Fibroblast of the aortic adventitia (primary cell): ENCODE measurements at regions not wholly inside any gene's neighbourhood (a gene's known extent, or its start where the extent isn't known, plus 50 kb on each side); places are given as distances from the start of the nearest gene placed in this dataset. TPM values are rescaled to one million over a fixed set of nuclear protein-coding genes. Genes with fewer than 3 reads are reported as not detected.

ENCODE experiments used
- DNase-seq: peaks from one replicate; pipeline ENCODE4 v3.0.0-alpha.2; 2010; ENCODE audit warnings: low read depth
- H3K4me3 ChIP-seq: 2 replicates; pipeline ENCODE4 v1.5.1; 2011; ENCODE audit warnings: low read depth, mild to moderate bottlenecking, control low read depth, low read length, moderate library complexity
- small RNA-seq: library from RNA; depleted of rRNA; stranded (forward); fragments of <200 nt; gene quantifications from one replicate; pipeline ENCODE3, GENCODE V24; 2012
- TF ChIP-seq, protein P1 (sequence below): IDR thresholded peaks from 2 replicates; pipeline ENCODE4 v1.5.1; 2011; ENCODE audit warnings: mild to moderate bottlenecking, low read length, control low read depth, inconsistent platforms; ENCODE audit not compliant: insufficient read depth

GRCh38 chr13:71935166-71935840 is 68.3 kb upstream of the DACH1 start:
- H3K4me3 ChIP-seq, result no peak overlapping the region
- DNase-seq, result no peak
- TF ChIP-seq, protein P1, sequence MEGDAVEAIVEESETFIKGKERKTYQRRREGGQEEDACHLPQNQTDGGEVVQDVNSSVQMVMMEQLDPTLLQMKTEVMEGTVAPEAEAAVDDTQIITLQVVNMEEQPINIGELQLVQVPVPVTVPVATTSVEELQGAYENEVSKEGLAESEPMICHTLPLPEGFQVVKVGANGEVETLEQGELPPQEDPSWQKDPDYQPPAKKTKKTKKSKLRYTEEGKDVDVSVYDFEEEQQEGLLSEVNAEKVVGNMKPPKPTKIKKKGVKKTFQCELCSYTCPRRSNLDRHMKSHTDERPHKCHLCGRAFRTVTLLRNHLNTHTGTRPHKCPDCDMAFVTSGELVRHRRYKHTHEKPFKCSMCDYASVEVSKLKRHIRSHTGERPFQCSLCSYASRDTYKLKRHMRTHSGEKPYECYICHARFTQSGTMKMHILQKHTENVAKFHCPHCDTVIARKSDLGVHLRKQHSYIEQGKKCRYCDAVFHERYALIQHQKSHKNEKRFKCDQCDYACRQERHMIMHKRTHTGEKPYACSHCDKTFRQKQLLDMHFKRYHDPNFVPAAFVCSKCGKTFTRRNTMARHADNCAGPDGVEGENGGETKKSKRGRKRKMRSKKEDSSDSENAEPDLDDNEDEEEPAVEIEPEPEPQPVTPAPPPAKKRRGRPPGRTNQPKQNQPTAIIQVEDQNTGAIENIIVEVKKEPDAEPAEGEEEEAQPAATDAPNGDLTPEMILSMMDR, result no peak

DNA sequence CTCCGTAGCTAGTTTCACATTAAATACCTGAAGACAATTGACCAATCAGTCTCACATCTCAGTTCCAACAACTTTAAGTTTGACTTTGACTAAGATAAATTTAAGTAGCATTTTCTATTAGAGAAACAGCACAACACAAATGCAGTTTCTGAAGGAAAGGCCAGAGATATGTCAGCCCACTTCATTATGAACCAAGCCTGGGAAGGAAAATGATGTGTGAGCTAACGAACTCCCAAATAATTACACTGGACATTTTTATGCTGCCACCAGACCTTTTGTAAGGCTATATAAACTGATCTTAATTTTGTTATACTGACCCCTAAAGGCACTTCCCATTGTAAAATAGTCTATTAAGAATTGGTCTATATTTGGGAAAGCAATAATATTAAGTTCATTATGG is 57.9 kb upstream of the DACH1 start:
- no peak overlapping the region for H3K4me3 ChIP-seq
- DNase-seq, result no peak
- TF ChIP-seq, protein P1, result no peak

DNA sequence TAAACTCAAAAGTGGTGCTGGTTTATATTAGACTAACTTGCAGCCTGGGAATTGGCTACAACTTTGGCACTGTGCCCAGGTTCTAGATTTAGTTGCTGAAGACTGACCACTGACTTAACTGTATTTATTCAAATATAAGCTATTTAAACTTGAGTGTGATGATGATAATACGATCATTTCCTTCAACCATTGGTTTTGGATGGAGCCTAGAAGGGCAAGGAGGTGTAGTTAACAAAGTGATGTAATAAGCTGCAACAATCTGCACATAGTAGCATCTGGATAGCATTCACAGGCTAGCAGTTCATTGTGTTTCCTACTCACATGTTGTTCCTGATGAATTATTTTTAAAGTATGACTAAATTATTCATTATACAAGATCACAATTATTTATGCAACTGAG is 55.2 kb upstream of the DACH1 start:
- DNase-seq, result no peak
- H3K4me3 ChIP-seq, result no peak overlapping the region
- TF ChIP-seq, protein P1, result no peak

Small RNA genes lying in the stretch of these regions (small RNA-seq; reads per million reads assigned to genes)
- not detected for gene RF00263
- gene RF00411, result not detected
- gene RF00440, result not detected
- not detected for gene RF02271
- not detected for gene RPL18AP17
